K562 (cell line): ENCODE measurements at regions not wholly inside any gene's neighbourhood (a gene's known extent, or its start where the extent isn't known, plus 50 kb on each side); places are given as distances from the start of the nearest gene placed in this dataset.

Experiments used
- ATAC-seq: fragments of 200-7000 bp; cut with Tn5 transposase; 3 replicates; pipeline ENCODE4 v1.9.1; 2020; ENCODE audit warnings: moderate library complexity
- BruUV-seq: library from RNA; stranded (reverse); fragments of 400-500 nt; replicated peaks from 2 replicates; lab custom pipeline; 2021; lab: Mats Ljungman, UMichigan
- CTCF ChIA-PET: fragments of 300-600 bp; formaldehyde crosslinking; extraction: SDS; loops from one replicate; lab custom pipeline; 2021; ENCODE audit warnings: low intra/inter-chr PET ratio; lab: Yijun Ruan, JAX
- POLR2A ChIA-PET: fragments of 300-600, 350-650 bp; sonication (Branson Sonifier 250); formaldehyde crosslinking; extraction: SDS; loops from one replicate; lab custom pipeline; 2021; ENCODE audit warnings: antibody characterized with exemption, inconsistent platforms; lab: Yijun Ruan, JAX
- DNase-seq, 4 experiments: peaks; one replicate each; pipeline versions ENCODE4 v3.0.0 to v3.0.0-alpha.2; 2011 to 2018; ENCODE audit warnings: low spot score in 3 of 4, mixed read lengths in 3 of 4; ENCODE audit errors: extremely low read depth in 1 of 4
- FAIRE-seq: peaks from 2 replicates; lab custom pipeline; 2011; peaks lifted over from hg19 to GRCh38; lab: Jason Lieb, UNC
- H2AFZ ChIP-seq: 2 replicates; pipeline ENCODE4 v1.6.0; 2011; ENCODE audit warnings: low read depth, low read length, control low read depth, inconsistent platforms
- H3K27ac ChIP-seq: fragments of 200-600 bp; 3 replicates; pipeline ENCODE4 v1.8.0; 2011; ENCODE audit warnings: low read depth, mild to moderate bottlenecking, control low read depth, inconsistent platforms, low read length, moderate library complexity, mixed read lengths; ENCODE audit errors: extremely low read depth
- H3K27me3 ChIP-seq, 2 experiments: fragments of 300-600 bp in 1 of 2; 2 replicates in 1 of 2; 3 replicates in 1 of 2; pipeline versions ENCODE4 v1.6.0 to v1.8.0; 2011; ENCODE audit warnings: inconsistent platforms in 2 of 2, low read length in 2 of 2, mild to moderate bottlenecking in 1 of 2, mixed read lengths in 1 of 2, moderate library complexity in 1 of 2; ENCODE audit not compliant: control insufficient read depth in 2 of 2, insufficient read depth in 2 of 2
- H3K36me3 ChIP-seq: fragments of 300-600 bp; 3 replicates; pipeline ENCODE4 v1.8.0; 2011; ENCODE audit warnings: mild to moderate bottlenecking, low read length, inconsistent platforms; ENCODE audit not compliant: control insufficient read depth, insufficient read depth
- H3K4me1 ChIP-seq, 2 experiments: fragments of 200-600 bp in 1 of 2; replicated peaks in 1 of 2; 2 replicates in 1 of 2; 3 replicates in 1 of 2; pipeline versions ENCODE4 v1.5.1 to v1.8.0; 2011; ENCODE audit warnings: inconsistent platforms in 2 of 2, low read length in 2 of 2, mild to moderate bottlenecking in 1 of 2, mixed read lengths in 1 of 2, moderate library complexity in 1 of 2; ENCODE audit not compliant: control insufficient read depth in 2 of 2, insufficient read depth in 2 of 2
- H3K4me2 ChIP-seq: 2 replicates; pipeline ENCODE4 v1.6.1; 2011; ENCODE audit warnings: low read length, control low read depth, inconsistent platforms, mixed read lengths; ENCODE audit not compliant: insufficient read depth
- H3K4me3 ChIP-seq: fragments of 200-600 bp; sonication (generic), shearing (Covaris generic); 2 replicates; pipeline ENCODE4 v1.5.1; 2016; ENCODE audit warnings: control low read depth, inconsistent platforms
- H3K79me2 ChIP-seq: fragments of 200-600 bp; 3 replicates; pipeline ENCODE4 v1.8.0; 2011; ENCODE audit warnings: low read length, inconsistent platforms; ENCODE audit not compliant: control insufficient read depth, insufficient read depth
- H3K9ac ChIP-seq, 2 experiments: 2 replicates each; pipeline versions ENCODE4 v1.6.0 to v1.6.1; 2011; ENCODE audit warnings: low read depth in 2 of 2, low read length in 2 of 2, control low read depth in 1 of 2, inconsistent platforms in 1 of 2, mild to moderate bottlenecking in 1 of 2, mixed read lengths in 1 of 2; ENCODE audit not compliant: insufficient read depth in 1 of 2
- H3K9me1 ChIP-seq: one replicate; pipeline ENCODE4 v1.6.0; 2011; ENCODE audit warnings: inconsistent platforms, mild to moderate bottlenecking, low read length, moderate library complexity; ENCODE audit not compliant: control insufficient read depth, insufficient read depth
- H3K9me3 ChIP-seq: replicated peaks from 2 replicates; pipeline ENCODE4 v1.5.1; 2011; ENCODE audit warnings: low read depth, low read length, inconsistent platforms; ENCODE audit not compliant: control insufficient read depth, insufficient read depth
- H4K20me1 ChIP-seq: replicated peaks from 2 replicates; pipeline ENCODE4 v1.6.1; 2011; ENCODE audit warnings: low read length, inconsistent platforms, mixed read lengths; ENCODE audit not compliant: control insufficient read depth, insufficient read depth
- ATF7 ChIP-seq: fragments of 450-650 bp; IDR thresholded peaks from 2 replicates; pipeline ENCODE4 v1.7.1; 2014; ENCODE audit warnings: mild to moderate bottlenecking, moderate library complexity
- CHD7 ChIP-seq: fragments of 200-600 bp; sonication (generic); IDR thresholded peaks from one replicate; pipeline ENCODE4 v1.6.1; 2012; ENCODE audit warnings: mild to moderate bottlenecking, low read depth, low read length, inconsistent platforms
- HMGN3 ChIP-seq: IDR thresholded peaks from 2 replicates; pipeline ENCODE4 v1.6.1; 2011; ENCODE audit warnings: borderline replicate concordance, low read depth, mild to moderate bottlenecking, mixed read lengths, low read length; ENCODE audit not compliant: insufficient read length; ENCODE audit errors: extremely low read depth
- MIER1 ChIP-seq: fragments of 450-650 bp; IDR thresholded peaks from 2 replicates; pipeline ENCODE4 v1.6.1; 2016; ENCODE audit warnings: antibody characterized with exemption, mild to moderate bottlenecking, low read depth
- RBM15 ChIP-seq: fragments of 200-400 bp; formaldehyde crosslinking; IDR thresholded peaks from 2 replicates; pipeline ENCODE4 v1.6.1; 2018; ENCODE audit warnings: mild to moderate bottlenecking, low read length, moderate library complexity; ENCODE audit not compliant: insufficient read depth
- SIX5 ChIP-seq, 2 experiments: IDR thresholded peaks; 2 replicates each; pipeline ENCODE4 v1.6.1; 2011; ENCODE audit warnings: low read length in 2 of 2, borderline replicate concordance in 1 of 2, low read depth in 1 of 2, mild to moderate bottlenecking in 1 of 2, moderate library complexity in 1 of 2; ENCODE audit not compliant: insufficient read depth in 1 of 2
- SMAD4 ChIP-seq: fragments of 250-450 bp; sonication (Bioruptor Pico); conservative IDR thresholded peaks from 2 replicates; pipeline ENCODE4 v1.8.0; 2021; ENCODE audit warnings: inconsistent platforms, mild to moderate bottlenecking, moderate library complexity
- SP2 ChIP-seq: IDR thresholded peaks from 2 replicates; pipeline ENCODE4 v1.6.1; 2011; ENCODE audit warnings: mild to moderate bottlenecking, low read depth, low read length, moderate library complexity; ENCODE audit not compliant: poor library complexity, severe bottlenecking; ENCODE audit errors: extremely low read depth
- TRIM28 ChIP-seq: fragments of 450-650 bp; IDR thresholded peaks from 2 replicates; pipeline ENCODE4 v1.6.1; 2017
- USF1 ChIP-seq: sonication (generic); formaldehyde crosslinking; IDR thresholded peaks from 2 replicates; pipeline ENCODE4 v1.9.0; 2022; ENCODE audit warnings: mild to moderate bottlenecking, missing genetic modification reagents
- XRCC3 ChIP-seq: fragments of 450-650 bp; IDR thresholded peaks from 2 replicates; pipeline ENCODE4 v1.6.1; 2017; ENCODE audit warnings: mild to moderate bottlenecking, moderate library complexity
- WGBS: fragments of 100-300 bp; shearing (Covaris generic); methylation state at CpG from one replicate; pipeline ENCODE4 v1.1.6; 2016; ENCODE audit warnings: low coverage, mixed read lengths; ENCODE audit not compliant: insufficient coverage; ENCODE audit errors: missing lambda C conversion rate; 5-methylcytosine and 5-hydroxymethylcytosine counted together
- in situ Hi-C: fragments of 300-500 bp; cut with MboI; formaldehyde crosslinking; loops from 4 replicates; pipeline ENCODE4 v1.15.0; 2018; ENCODE audit warnings: inconsistent platforms, mixed read lengths
- intact Hi-C: fragments of 100-400 bp; cut with micrococcal nuclease; formaldehyde crosslinking; loops from 2 replicates; pipeline ENCODE4 v1.14.2; 2022

- no TSS peak for BruUV-seq
- no peaks in the 10 kb centered on the region for H3K36me3 ChIP-seq
- no peak for DNase-seq
- no peak for FAIRE-seq
- no peak overlapping the region for H2AFZ ChIP-seq
- H3K79me2 ChIP-seq: no peaks in the 10 kb centered on the region
- H3K9me3 ChIP-seq: no peaks in the 10 kb centered on the region
- no peaks in the 10 kb centered on the region for H4K20me1 ChIP-seq
- H3K9me1 ChIP-seq: no peaks in the 10 kb centered on the region
- H3K27me3 ChIP-seq: no peaks in the 10 kb centered on the region
- POLR2A ChIA-PET: interaction anchor here (0.6 kb wide), 1 partner anchor 124 kb away, joined by 3 read pairs; no protein-coding TSS in a partner anchor
- no peak overlapping the region for H3K4me3 ChIP-seq
- no peak for ATAC-seq
- H3K27ac ChIP-seq: no peak overlapping the region
- H3K9ac ChIP-seq: no peak overlapping the region
- intact Hi-C loops (no loop called here), in situ Hi-C loops (no loop called here)
- H3K4me2 ChIP-seq: no peak overlapping the region
- no peaks in the 10 kb centered on the region for H3K4me1 ChIP-seq
- WGBS: 6% methylated on average over 5 of the region's 6 CpGs
- CTCF ChIA-PET: no interaction called here
- TF ChIP-seq CHD7: no peak
- TF ChIP-seq USF1: no peak
- no peak for TF ChIP-seq TRIM28
- TF ChIP-seq HMGN3: no peak
- TF ChIP-seq XRCC3: no peak
- TF ChIP-seq SP2: no peak
- TF ChIP-seq SMAD4 (CRISPR knock-in tag): no peak
- no peak for TF ChIP-seq MIER1
- no peak for TF ChIP-seq RBM15
- no peak for TF ChIP-seq SIX5 (IDR thresholded peaks at IDR 0.05; ENCODE audit: borderline replicate concordance in 1 of 2, insufficient read depth in 1 of 2, low read depth in 1 of 2, low read length in 2 of 2)
- no peak for TF ChIP-seq ATF7
Observed at GRCh38 chrX:40893251-40893910, 158.0 kb upstream of the MED14 start.
